ENCODE measurements at regions not wholly inside any gene's neighbourhood (a gene's known extent, or its start where the extent isn't known, plus 50 kb on each side); places are given as distances from the start of the nearest gene placed in this dataset.

GRCh38 chr6:6924708-6925107 is 183.1 kb upstream of the RREB1 start:
- Mint-ChIP-seq H3K4me3 (no peak overlapping the region), H3K4me1 (peaks cover 3% of the 10 kb centered on the region)

DNA sequence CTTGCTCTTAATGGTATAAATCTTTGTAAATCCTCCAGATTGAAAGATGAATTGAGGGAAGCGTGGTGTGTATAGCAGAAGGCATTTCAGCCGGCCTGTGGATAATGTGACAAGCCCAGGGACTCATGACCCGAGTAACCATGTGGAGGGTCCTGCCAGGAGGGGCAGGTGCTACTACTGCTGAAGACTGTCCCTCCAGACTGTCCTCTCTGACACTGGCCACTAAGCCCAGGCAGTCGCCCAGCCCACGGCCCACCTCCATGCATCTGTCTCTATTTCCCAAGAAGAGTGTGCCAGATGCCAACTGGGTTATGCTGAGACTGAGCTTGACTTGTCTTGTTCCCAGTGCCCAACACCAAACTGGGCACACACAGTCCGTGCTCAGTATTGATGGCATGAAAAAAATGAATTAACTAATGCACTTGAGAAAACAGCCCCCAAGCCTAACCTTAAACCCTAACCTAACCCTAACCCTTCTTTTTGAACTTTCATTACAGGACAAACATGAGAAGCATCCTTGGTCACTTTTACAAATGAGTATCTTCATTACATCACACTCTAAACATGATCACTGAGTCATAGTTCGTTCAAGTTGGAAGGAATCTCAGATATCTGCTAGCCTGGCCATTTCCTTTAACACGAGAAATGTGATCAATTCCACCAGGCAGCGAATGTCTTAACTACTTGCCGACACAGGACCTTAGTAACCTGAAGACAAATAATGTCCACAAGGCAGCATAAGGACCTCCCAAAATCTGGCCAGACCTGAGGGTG is 182.2 kb upstream of the RREB1 start:
- TF ChIP-seq, protein P1, sequence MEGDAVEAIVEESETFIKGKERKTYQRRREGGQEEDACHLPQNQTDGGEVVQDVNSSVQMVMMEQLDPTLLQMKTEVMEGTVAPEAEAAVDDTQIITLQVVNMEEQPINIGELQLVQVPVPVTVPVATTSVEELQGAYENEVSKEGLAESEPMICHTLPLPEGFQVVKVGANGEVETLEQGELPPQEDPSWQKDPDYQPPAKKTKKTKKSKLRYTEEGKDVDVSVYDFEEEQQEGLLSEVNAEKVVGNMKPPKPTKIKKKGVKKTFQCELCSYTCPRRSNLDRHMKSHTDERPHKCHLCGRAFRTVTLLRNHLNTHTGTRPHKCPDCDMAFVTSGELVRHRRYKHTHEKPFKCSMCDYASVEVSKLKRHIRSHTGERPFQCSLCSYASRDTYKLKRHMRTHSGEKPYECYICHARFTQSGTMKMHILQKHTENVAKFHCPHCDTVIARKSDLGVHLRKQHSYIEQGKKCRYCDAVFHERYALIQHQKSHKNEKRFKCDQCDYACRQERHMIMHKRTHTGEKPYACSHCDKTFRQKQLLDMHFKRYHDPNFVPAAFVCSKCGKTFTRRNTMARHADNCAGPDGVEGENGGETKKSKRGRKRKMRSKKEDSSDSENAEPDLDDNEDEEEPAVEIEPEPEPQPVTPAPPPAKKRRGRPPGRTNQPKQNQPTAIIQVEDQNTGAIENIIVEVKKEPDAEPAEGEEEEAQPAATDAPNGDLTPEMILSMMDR (conservative IDR thresholded peaks at IDR 0.05) = no peak
- Mint-ChIP-seq H3K9me3 (no peaks in the 10 kb centered on the region), H3K27me3 (ENCODE audit: insufficient read depth) (peaks cover 17% of the 10 kb centered on the region), H3K4me1 (peaks cover 3% of the 10 kb centered on the region), H3K4me3 (no peak overlapping the region), H3K36me3 (ENCODE audit: low read depth) (no peaks in the 10 kb centered on the region), H3K27ac (no peak overlapping the region)
- 92 to 96% methylated on average over 5 to 10 of the region's 10 CpGs for WGBS, 2 experiments (ENCODE audit: insufficient coverage in 1 of 2, insufficient read length in 1 of 2)
- Histone ChIP-seq H3K4me3 (ENCODE audit: low read length) (no peak overlapping the region), H3K27me3 (ENCODE audit: control insufficient read depth, insufficient read depth, low read length, poor library complexity, severe bottlenecking) (no peaks in the 10 kb centered on the region), H3K36me3 (ENCODE audit: control insufficient read depth, insufficient read depth, low read length) (no peaks in the 10 kb centered on the region), H3K9ac (ENCODE audit: extremely low read depth, low read length, poor library complexity, severe bottlenecking) (no peak overlapping the region), H3K4me1 (ENCODE audit: control insufficient read depth, insufficient read depth, low read length) (no peaks in the 10 kb centered on the region), H3K9me3 (ENCODE audit: control insufficient read depth, low read length) (no peaks in the 10 kb centered on the region), H3K27ac (ENCODE audit: low read depth, low read length) (no peak overlapping the region)
- DNase-seq = no peak

More at GRCh38 chr6:6924708-6925107, 183.1 kb upstream of the RREB1 start:
- H3K36me3 Mint-ChIP-seq (ENCODE audit: low read depth) = no peaks in the 10 kb centered on the region
- H3K36me3 ChIP-seq (ENCODE audit: control insufficient read depth, insufficient read depth, low read length) = no peaks in the 10 kb centered on the region
- H3K27ac ChIP-seq (ENCODE audit: low read depth, low read length) = no peak overlapping the region
- H3K4me1 ChIP-seq (ENCODE audit: control insufficient read depth, insufficient read depth, low read length) = no peaks in the 10 kb centered on the region
- H3K27ac Mint-ChIP-seq = no peak overlapping the region
- H3K9me3 Mint-ChIP-seq = no peaks in the 10 kb centered on the region
- H3K27me3 ChIP-seq (ENCODE audit: control insufficient read depth, insufficient read depth, low read length, poor library complexity, severe bottlenecking) = no peaks in the 10 kb centered on the region
- WGBS, 2 experiments (ENCODE audit: insufficient coverage in 1 of 2, insufficient read length in 1 of 2) = 87 to 96% methylated on average over 5 of the region's 5 CpGs
- H3K9me3 ChIP-seq (ENCODE audit: control insufficient read depth, low read length) = no peaks in the 10 kb centered on the region
- TF ChIP-seq, protein P1 (conservative IDR thresholded peaks at IDR 0.05) = no peak
- peaks cover 21% of the 10 kb centered on the region for H3K27me3 Mint-ChIP-seq (ENCODE audit: insufficient read depth)
- H3K9ac ChIP-seq (ENCODE audit: extremely low read depth, low read length, poor library complexity, severe bottlenecking) = no peak overlapping the region
- DNase-seq = no peak
- H3K4me3 ChIP-seq (ENCODE audit: low read length) = no peak overlapping the region

- no peaks in the 10 kb centered on the region for H3K9me3 Mint-ChIP-seq
- DNase-seq = no peak
Observed at GRCh38 chr6:6926856-6927255, 180.9 kb upstream of the RREB1 start.

More at GRCh38 chr6:6926856-6927255, 180.9 kb upstream of the RREB1 start:
- H3K27me3 Mint-ChIP-seq (ENCODE audit: insufficient read depth) = peaks cover 11% of the 10 kb centered on the region
- H3K4me1 Mint-ChIP-seq = peaks cover 3% of the 10 kb centered on the region
- TF ChIP-seq, protein P1 (conservative IDR thresholded peaks at IDR 0.05) = no peak
- no peaks in the 10 kb centered on the region for H3K27me3 ChIP-seq (ENCODE audit: control insufficient read depth, insufficient read depth, low read length, poor library complexity, severe bottlenecking)
- no peak overlapping the region for H3K9ac ChIP-seq (ENCODE audit: extremely low read depth, low read length, poor library complexity, severe bottlenecking)
- H3K27ac ChIP-seq (ENCODE audit: low read depth, low read length) = no peak overlapping the region
- no peak overlapping the region for H3K27ac Mint-ChIP-seq
- H3K36me3 Mint-ChIP-seq (ENCODE audit: low read depth) = no peaks in the 10 kb centered on the region
- WGBS, 2 experiments (ENCODE audit: insufficient coverage in 1 of 2, insufficient read length in 1 of 2) = 84% methylated on average over 5 to 7 of the region's 7 CpGs
- H3K4me3 Mint-ChIP-seq = no peak overlapping the region
- H3K36me3 ChIP-seq (ENCODE audit: control insufficient read depth, insufficient read depth, low read length) = no peaks in the 10 kb centered on the region
- H3K9me3 ChIP-seq (ENCODE audit: control insufficient read depth, low read length) = no peaks in the 10 kb centered on the region
- no peak overlapping the region for H3K4me3 ChIP-seq (ENCODE audit: low read length)
- no peaks in the 10 kb centered on the region for H3K4me1 ChIP-seq (ENCODE audit: control insufficient read depth, insufficient read depth, low read length)
